Posterior vena cava (tissue), 2 donors: ENCODE measurements at regions not wholly inside any gene's neighbourhood (a gene's known extent, or its start where the extent isn't known, plus 50 kb on each side); places are given as distances from the start of the nearest gene placed in this dataset.
"Not testable (repeated sequence)": the region's sequence is repeated elsewhere in the genome, so short reads cannot be mapped to it uniquely, and the experiment has no call there.

Experiments
- DNase-seq: peaks from one replicate; pipeline ENCODE4 v3.0.0-alpha.2; 2020; ENCODE audit warnings: low spot score
- intact Hi-C, 2 donors: fragments of 100-400 bp; cut with DNase I; formaldehyde crosslinking; loops; one replicate each; pipeline versions ENCODE4 v1.14.1 to v1.14.2; 2022 to 2023
- donor health status: DM: yes; HTN: yes; CAD: no.
- donor health status: DM: yes; HTN: yes; CAD: no.

- DNase-seq, result no peak
- intact Hi-C loops, result no loop called here
Observed at GRCh38 chr18:56492136-56492535, 146.3 kb downstream of the TXNL1 start.

- intact Hi-C loops, result no loop called here
- DNase-seq, result no peak
Observed at GRCh38 chr18:56490942-56491341, 147.4 kb downstream of the TXNL1 start.

- intact Hi-C loops, result no loop called here
- no peak for DNase-seq
Observed at GRCh38 chr18:56489893-56490292, 148.5 kb downstream of the TXNL1 start.

GRCh38 chr18:56488739-56489138, 149.7 kb downstream of the TXNL1 start:
- DNase-seq, result no peak
- intact Hi-C loops, result no loop called here

- intact Hi-C loops, result no loop called here
- no peak for DNase-seq
Observed at GRCh38 chr18:56487801-56488200, 150.6 kb downstream of the TXNL1 start.

- intact Hi-C loops, result no loop called here
- DNase-seq, result no peak
Observed at GRCh38 chr18:56483386-56483785, 155.0 kb downstream of the TXNL1 start.

- intact Hi-C loops, result not testable (repeated sequence)
Observed at GRCh38 chr18:56482813-56483212, 155.6 kb downstream of the TXNL1 start.

GRCh38 chr18:56481751-56482150, 156.6 kb downstream of the TXNL1 start:
- intact Hi-C loops, result no loop called here
- DNase-seq, result no peak

More at GRCh38 chr18:56482813-56483212, 155.6 kb downstream of the TXNL1 start:
- DNase-seq, result not testable (repeated sequence)

GRCh38 chr18:56479841-56480240, 158.6 kb downstream of the TXNL1 start:
- intact Hi-C loops, result no loop called here
- no peak for DNase-seq

GRCh38 chr18:56475250-56475649, 163.1 kb downstream of the TXNL1 start:
- DNase-seq, result no peak
- intact Hi-C loops, result no loop called here

GRCh38 chr18:56473400-56474024, 164.9 kb downstream of the TXNL1 start:
- no peak for DNase-seq

GRCh38 chr18:56470406-56471351, 167.7 kb downstream of the TXNL1 start:
- intact Hi-C loops, result no loop called here
- DNase-seq, result no peak

More at GRCh38 chr18:56473400-56474024, 164.9 kb downstream of the TXNL1 start:
- intact Hi-C loops, result no loop called here

- intact Hi-C loops, result loop anchor here in 1 of 2 donors (1.0 kb wide), 1 partner anchor 48 kb away; no protein-coding TSS in a partner anchor
- no peak for DNase-seq
Observed at GRCh38 chr18:56469582-56469981, 168.8 kb downstream of the TXNL1 start.

- DNase-seq, result no peak
- intact Hi-C loops, result no loop called here
Observed at GRCh38 chr18:56468396-56468795, 170.0 kb downstream of the TXNL1 start.

GRCh38 chr18:56462276-56462675, 176.1 kb downstream of the TXNL1 start:
- DNase-seq, result no peak
- intact Hi-C loops, result no loop called here

- intact Hi-C loops, result no loop called here
Observed at GRCh38 chr18:56461151-56461550, 177.2 kb downstream of the TXNL1 start.

GRCh38 chr18:56460581-56460980, 177.8 kb downstream of the TXNL1 start:
- DNase-seq, result no peak
- intact Hi-C loops, result no loop called here

More at GRCh38 chr18:56461151-56461550, 177.2 kb downstream of the TXNL1 start:
- DNase-seq, result no peak

GRCh38 chr18:56458770-56459712, 179.4 kb downstream of the TXNL1 start:
- intact Hi-C loops, result no loop called here

GRCh38 chr18:56455874-56456273, 182.5 kb downstream of the TXNL1 start:
- intact Hi-C loops, result no loop called here
- DNase-seq, result no peak

More at GRCh38 chr18:56458770-56459712, 179.4 kb downstream of the TXNL1 start:
- DNase-seq, result no peak
